GM19023 (cell line): ENCODE measurements at regions not wholly inside any gene's neighbourhood (a gene's known extent, or its start where the extent isn't known, plus 50 kb on each side); places are given as distances from the start of the nearest gene placed in this dataset.

ENCODE experiments used
- ATAC-seq: cut with Tn5 transposase; IDR thresholded peaks from one replicate; pipeline ENCODE4 v1.9.1; 2021; ENCODE audit warnings: mild to moderate bottlenecking, moderate library complexity; ENCODE audit not compliant: unreplicated experiment

DNA sequence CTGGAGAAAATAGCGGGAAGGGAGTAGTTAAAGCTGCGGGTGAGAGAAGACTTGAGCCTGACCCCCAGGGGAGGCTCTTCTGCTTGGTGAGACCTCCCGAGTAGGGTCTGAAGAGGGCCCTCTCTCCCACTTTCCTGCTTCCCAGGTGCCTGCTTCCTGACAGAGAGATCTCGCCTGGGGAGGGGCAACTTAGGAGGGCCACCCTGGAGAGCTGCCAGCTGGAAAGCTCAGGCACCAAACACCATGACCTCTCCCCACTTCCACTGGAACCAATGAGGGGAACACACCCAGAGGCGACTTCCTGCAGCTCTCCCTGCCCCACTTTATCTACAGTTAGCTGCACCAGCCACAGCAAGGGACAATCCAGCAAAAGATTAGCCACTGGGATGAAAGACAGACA is 208.0 kb downstream of the TBXT start:
- ATAC-seq, result no peak

DNA sequence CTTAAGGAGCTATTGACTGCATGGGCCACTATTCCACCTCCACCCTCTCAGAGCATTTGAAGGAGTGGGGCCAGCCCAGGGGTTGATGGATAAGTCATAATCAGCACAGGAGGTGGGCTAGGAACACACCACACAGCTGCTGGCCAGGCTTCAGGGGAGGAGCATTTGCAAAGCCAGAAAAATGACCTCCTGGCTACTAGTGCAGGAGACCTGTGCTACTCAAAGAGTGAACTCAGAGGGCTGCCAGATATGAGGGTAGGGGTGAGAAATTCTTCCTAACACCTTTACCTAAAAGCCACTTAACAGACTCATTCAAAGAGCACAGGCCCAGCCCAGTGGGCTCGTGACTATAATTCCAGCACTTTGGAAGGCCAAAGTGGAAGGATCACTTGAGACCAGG is 210.8 kb downstream of the TBXT start:
- ATAC-seq, result no peak

DNA sequence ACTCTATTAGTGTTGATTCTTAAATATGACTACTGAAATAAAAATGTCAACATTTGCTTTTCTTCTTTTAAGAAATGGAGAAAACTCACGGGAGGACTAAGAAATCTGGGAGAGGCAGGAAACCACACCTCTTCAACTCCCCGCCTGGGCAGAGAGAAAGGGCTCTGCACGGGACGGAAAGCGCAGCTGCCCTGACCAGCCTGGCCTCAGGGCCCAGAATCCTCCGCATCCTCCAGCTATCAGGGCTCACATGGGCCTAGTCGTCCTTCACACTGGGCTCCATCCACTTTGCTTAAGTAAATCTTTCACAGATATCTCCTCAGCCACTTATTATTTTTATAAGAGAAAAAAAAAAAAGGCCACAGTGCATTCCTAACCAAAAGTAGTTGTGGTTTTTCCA is 215.1 kb downstream of the TBXT start:
- ATAC-seq, result no peak

DNA sequence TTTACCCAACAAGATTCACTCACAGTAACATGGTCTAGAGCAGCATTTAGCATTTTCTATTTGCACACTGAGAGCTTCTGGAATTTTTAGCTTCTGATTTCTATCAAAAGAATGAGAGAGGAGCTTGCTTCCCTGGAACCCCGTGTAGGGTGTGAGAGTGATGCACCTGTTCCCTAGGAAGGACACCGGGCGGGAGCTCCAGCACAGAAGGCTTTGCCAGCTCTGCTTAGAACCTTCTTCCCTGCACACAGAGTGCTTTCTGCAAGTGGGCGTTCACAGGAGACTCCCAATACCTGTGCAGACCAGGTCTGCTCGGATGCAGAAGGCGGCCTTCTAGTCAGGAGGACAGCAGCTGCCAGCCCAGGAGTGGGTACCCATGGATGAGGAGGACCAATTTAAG is 217.3 kb downstream of the TBXT start:
- no peak for ATAC-seq

DNA sequence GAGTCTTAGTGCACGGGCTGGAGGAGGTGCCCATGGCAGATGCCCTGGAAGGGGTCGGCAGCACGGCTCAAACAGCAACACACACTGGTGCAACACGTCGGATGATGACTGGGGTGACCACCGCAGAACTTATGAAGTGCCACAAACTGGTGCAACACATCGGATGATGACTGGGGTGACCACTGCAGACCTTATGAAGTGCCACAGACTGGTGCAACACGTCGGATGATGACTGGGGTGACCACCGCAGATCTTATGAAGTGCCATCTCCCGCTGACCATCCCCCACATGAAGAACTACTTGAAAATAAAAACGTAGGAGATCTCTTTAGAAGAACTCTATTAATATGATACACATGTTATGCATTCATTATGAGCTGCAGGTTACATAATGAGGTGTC is 218.3 kb downstream of the TBXT start:
- no peak for ATAC-seq

DNA sequence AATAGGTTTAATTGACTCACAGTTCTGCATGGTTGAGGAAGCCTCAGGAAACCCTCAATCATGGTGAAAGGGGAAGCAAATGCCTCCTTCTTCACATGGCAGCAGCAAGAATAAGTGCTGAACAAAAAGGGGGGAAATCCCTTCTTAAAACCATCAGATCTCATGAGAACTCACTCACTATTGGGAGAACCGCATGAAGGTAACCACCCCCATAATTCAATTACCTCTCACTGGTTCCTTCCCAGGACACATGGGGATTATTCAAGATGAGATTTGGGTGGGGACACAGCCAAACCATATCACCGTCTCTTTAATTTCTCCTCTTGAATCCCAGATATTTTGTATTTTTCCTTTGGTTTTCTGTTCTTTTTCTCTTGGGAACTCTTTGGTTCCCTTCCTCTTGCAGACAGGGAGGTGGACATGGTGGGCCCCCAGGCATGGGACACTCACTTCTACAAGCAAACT is 223.6 kb downstream of the TBXT start:
- no peak for ATAC-seq

DNA sequence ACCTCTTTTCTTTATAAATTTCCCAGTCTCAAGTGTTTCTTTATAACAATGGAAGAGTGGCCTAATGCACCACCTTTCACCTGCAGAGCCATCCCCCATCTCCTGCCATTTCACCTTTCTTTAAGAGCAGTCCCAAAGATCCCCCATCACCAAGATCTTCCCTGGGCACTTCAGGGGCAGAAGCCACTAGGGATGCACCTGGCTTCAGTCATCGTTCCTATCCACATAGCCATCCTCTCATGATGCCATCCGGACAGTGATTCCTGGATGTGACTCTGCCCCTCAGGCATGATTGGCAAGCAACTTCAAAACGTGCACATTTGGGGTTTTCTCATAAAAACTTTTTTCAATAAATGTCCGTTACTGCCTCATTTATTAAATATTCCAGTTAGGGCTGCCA is 225.9 kb downstream of the TBXT start:
- ATAC-seq, result no peak

DNA sequence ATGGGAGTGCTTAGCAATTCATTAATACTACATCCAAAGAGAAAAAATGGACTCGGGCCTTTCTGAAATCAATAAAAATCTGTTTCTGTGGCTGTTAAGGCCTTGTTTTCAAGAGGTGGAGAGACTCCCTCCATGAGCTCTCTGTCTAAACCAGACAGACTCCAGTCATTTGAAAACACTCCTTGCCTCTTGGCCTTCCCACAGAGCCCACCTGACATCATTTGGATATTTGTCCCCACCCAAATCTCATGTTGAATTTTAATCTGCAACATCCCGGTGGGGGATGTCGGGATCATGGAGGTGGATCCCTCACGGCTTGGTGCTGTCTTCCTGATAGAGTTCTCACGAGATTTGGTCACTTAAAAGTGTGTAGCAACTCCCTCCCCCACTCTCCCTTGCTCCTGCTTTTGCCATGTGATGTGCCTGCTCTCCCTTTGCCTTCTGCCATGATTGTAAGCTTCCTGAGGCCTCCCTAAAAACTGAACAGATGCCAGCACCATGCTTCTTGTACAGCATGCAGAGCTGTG is 226.3 kb downstream of the TBXT start:
- ATAC-seq, result no peak

DNA sequence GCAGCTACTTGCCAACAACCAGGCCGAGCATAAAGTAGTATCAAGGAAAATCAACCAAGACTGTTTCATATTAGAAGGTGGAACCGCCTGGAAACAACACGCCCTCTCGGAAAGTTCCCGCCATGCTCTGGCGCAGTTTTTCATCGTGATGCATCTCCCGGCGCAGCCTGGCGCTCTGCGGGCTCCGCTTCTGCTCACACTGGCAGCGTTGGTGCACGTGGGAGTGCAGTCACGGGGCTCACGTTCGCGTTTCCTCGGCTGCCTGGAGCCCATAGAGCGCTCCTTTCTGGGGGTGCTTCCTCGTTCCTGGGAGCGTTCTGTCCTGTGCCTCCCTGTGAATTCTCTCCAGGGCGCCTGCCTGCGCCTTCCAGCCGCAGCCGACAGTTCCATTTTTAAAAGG is 227.3 kb downstream of the TBXT start:
- ATAC-seq, result no peak

DNA sequence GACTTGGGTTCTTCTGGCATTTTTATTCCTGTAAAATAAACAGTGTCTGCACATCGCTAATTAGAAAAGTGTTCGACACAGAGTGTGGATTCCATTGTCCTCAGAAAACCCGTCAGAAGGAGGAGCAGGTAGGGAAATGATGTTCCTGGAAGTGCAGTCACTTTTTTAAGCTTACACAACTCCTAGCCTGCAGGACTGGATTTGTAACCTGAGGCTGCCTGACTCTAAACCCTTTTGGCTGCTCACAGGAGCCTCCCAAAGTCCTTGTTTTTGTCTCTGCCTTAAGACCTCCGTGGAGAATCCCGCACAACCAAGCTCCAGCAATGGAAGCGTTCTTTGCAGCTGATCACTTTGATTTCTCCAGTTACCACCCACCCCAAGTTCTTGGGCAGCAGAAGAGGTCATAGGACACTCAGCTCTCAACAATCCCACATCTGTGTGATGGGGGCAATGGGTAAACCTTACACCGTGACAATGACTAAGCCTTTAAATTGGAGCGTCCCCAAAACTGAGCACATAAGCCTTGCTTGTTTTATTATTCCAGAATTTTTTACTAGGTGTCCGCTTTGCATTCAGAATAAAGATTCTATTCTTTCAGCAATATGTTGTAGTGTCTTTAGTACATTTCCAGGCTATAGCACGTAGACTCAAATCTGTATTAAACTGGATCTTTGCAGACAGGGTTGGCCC is 227.9 kb downstream of the TBXT start:
- no peak for ATAC-seq

DNA sequence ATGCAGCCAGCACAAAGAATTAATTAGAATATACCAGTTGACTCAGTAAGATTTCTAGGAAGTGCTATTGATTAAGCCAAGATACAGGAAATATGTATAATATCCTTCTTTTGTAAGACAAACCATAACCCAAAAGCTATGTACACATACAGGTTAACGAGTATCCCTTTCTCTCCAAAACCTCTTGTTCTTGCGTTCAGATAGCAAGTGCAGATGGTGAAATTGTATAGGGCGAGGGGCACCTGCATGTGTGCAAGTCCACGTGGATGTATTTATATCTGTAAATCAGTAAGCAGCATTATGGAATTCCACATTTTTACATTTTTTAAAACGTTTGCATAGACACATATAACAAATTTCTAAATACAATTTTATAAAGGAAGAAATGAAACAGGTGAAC is 228.6 kb downstream of the TBXT start:
- no peak for ATAC-seq

DNA sequence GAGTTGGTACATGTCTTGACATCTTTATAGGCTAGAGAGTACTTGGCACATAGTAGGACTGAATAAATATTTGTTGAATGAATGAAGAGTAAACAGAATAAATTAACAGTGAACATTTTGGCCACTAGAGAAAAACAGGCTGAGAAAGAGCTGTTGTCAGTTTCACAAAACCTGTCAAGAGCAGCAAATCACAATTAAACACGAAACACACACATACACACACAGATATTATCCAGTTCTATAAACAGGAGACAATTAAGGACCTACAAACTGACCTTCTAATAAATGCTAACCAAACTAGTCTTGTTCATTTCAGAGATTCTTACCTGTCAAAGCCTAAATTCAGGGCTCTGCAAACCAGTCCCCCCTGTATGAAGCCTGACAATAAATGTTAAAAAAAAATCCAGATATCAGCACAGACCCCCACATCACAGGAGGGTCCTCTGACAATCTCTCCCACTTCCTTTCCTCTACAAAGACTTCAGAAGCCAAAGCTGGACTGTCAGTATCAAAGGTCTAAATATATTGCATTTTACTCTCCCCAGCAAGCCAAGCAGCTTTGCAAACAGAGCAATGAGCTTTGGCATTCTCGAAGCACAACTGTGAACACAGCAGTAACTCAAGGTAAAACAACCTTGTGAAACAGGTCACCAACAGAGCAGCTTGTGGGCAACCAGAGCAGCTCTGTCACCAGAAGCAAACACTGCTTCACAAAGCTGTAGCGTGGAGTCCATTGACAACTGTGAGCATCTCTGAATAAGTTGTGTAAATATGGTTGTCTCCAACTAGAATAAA is 229.9 kb downstream of the TBXT start:
- ATAC-seq, result no peak

DNA sequence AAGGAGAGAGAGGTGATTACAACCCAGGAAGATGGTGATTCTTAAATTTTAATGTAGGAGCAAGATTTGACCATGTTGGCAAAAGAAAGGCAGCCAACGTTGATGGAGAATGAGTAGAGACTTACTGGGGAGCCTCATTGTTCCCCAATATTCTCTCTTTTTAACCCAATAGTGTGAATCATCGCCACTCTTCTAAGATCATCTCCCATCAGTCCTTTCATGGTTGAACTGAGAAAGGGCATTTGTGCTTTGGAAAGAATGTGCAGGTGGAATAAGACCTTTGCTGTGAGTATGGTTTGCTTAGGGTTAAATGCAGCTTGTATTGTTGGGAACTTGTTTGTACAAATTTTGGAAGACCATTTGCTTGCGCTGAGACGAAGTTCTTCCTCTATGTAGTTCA is 231.0 kb downstream of the TBXT start:
- no peak for ATAC-seq

DNA sequence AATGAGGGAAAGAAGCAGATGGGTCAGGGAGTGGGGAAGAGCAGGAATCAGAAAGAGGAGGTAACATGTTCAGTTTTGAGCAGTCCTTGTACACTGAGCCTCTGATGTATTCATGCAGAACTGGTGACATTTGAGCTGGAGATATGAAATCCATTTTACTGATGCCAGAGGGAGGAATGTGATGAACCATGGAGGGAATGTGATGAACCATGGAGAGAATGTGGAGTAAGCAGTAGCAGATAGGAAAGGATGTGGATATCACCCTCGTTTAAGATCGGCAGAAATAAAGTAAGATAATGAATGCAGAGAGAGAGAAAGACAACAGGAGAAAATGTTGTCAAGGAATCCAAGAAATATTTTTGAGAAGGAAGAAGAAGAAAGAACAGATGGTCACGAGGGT is 231.6 kb downstream of the TBXT start:
- ATAC-seq, result no peak

DNA sequence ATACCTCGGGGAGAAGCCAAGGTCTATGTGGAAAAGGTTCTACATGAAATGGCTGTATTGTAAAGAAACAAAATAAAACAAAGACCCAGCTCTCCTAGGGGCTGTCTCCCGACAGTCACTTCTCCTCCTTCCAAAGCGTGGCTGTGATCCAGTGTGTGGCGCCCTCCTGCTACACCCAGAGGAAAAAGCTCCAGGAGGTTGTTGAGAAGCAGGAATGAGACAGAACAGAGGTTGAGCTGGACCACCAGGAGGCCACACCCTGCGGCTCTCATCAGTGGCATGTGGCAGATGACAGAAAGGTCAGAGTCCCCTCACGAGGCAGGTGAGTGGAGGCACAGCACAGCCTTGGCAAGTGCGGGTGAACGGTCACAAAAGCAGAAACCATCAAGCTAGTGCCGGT is 236.0 kb downstream of the TBXT start:
- no peak for ATAC-seq

DNA sequence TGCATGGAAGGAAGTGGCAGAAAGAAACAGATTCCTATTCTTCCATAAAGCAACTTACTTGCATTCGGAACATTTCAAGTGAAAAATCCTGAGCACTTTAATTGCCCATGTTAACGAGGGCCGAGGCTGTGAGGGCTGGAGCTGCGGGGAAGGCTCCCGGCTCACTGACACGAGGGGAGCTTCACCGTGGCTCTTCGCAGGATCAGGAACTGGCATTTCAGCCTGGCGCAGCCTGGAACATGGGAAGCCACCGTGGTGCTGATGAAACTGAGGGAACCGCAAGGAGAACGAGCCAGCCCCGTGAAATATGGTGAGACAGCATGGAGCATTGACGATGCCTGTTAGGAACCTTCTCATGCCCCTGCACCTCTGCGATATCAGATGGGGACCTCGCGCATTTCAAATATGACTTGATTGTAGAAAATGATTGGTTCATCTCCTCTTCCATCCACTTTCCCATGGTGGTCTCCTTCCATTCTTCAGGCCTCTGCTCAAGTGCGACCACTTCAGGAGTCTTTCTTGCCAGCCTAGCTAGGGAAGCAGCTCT is 236.9 kb downstream of the TBXT start:
- no peak for ATAC-seq

DNA sequence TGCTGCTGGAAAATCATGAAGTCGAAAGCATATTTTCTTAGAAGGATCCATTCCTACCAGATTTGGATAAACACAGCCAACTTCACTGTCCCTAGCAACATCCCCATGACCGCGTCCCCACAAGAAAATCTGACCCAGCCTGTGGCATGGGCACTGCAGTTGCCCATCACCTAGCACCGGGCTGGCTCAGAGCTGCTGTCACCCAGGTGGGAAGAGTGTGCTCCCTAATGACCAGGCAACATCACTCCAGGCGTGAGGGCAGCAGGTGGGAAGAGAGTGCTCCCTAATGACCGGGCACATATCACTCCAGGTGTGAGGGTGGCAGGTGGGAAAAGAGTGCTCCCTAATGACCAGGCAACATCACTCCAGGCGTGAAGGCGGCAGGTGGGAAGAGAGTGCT is 238.0 kb downstream of the TBXT start:
- ATAC-seq, result no peak

DNA sequence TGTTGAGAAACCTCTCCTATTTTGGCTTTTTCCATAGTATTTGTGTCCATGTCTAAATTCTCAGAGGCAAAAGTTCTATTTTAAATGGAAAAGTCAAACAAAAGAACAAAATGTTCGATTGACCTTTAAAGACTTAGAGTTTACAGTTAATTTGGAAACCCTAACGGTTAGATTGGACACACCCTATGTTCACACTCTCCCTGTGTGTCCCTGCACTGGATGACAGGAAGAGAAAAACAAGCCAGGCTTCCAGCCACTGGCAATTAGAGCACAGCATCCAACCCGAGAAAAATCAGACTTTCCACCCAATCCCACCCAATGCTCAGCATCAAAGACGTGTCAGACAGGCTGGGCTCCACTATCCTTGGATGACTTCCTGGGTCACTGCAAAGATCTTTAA is 241.3 kb downstream of the TBXT start:
- ATAC-seq, result no peak

DNA sequence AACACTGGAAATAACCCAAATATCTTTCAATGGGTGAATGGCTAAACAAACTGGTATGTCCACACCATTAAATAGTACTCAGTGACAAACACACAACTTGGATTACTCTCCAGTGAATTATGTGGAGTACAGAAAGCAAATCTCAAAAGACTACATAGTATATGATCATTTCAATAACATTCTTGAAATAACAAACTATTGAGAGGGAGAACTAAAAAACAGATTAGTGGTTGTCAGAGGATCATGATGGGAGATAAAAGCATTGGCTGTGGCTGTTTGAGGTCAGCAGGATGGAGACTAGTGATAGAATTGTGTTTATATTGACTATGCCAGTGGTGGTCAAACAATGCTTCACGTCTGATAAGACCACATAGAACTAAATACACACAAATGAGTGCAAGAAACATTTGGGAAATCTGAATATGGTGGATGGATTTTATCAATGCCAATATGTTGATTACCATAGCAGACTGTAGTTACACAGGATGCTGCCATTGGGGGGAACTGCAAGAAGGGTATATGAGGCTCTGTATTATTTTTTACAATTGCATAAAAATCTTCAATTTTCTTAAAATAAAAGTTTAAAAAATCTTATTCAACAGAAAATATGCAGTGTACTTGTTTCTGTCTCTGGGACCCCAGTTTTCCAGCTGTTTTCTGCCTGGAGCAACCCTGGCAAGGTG is 242.0 kb downstream of the TBXT start:
- no peak for ATAC-seq

DNA sequence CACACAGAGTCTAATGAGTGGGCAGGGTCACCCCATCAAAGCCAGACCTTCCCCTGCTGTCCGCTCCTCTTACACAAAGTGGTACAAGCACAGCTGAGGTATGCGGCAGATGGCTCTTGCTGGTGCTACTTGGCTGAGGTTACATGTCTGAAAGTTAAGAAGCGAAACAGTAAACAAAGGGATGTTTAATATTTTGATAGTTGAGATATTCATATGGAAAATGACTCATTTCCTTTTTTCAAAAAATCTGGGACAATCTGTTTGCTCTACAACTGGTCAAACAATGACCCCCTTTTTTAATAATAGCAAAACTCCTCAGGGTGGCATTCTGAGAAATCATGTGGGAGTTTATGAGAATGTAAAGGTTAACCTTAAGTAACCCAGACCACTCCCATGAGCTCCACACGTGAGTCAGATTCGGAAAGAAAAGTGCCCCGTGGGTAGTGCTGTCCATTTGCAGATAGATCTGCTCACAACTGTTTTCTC is 245.3 kb downstream of the TBXT start:
- no peak for ATAC-seq

DNA sequence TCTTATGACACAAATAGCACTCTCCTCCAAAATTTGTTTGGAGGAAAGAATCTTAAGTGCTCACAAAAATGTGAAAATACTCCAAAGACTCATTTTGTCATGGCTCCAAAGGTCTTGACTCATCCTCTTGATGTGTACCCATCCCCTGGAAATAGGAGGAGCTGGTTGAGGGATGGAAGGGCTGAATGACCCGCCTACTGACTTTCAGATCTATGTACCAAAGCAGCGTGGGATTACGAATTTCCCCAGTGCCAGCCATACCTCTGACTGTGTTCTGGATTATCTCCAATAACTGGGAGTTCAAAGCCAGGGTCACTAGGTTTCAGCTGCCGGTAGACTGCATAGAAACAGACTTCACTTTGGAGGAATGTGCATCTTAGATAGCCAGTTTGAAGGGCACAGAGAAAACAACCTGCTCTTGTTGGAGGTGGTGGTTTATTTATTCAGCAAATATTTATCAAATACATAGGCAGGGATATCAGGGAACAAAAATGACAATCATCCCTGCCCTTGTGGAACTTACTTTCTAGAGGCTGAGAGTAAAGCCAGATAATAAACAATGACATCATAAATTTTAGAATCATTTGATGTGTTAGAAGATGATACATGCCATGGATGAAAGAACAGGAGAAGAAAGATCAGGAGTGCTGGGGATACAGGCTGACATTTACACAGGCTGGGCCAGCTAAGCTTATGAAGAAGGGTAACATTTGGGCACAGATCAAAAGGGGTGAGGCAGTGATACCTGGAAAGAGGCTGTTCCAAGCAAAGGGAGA is 246.6 kb downstream of the TBXT start:
- no peak for ATAC-seq
